A549 (cell line): ENCODE measurements at regions not wholly inside any gene's neighbourhood (a gene's known extent, or its start where the extent isn't known, plus 50 kb on each side); places are given as distances from the start of the nearest gene placed in this dataset.

Source experiments
- ATAC-seq, 2 experiments: fragments of 200-7000 bp in 1 of 2; fragments of >200 bp in 1 of 2; cut with Nextera tagmentation in 1 of 2; cut with Tn5 transposase in 1 of 2; 3 replicates each; pipeline versions ENCODE4 v1.8.0 to v1.9.1; 2018 to 2020; ENCODE audit warnings: mild to moderate bottlenecking in 1 of 2, moderate library complexity in 1 of 2
- CTCF ChIA-PET: fragments of 300-600 bp; sonication (Branson Sonifier 250); formaldehyde crosslinking; extraction: SDS; loops from one replicate; lab custom pipeline; 2021; ENCODE audit warnings: antibody characterized with exemption, inconsistent platforms; lab: Yijun Ruan, JAX
- POLR2A ChIA-PET: fragments of 350-600 bp; formaldehyde crosslinking; extraction: SDS; loops from one replicate; lab custom pipeline; 2021; ENCODE audit warnings: antibody characterized with exemption, inconsistent platforms; lab: Yijun Ruan, JAX
- DNase-seq, 2 experiments: peaks; one replicate each; pipeline versions ENCODE4 v3.0.0 to v3.0.0-alpha.2; 2011 to 2016; ENCODE audit warnings: low read depth in 1 of 2, low spot score in 1 of 2
- FAIRE-seq: peaks from 2 replicates; lab custom pipeline; 2011; peaks lifted over from hg19 to GRCh38; lab: Jason Lieb, UNC
- H3K27ac ChIP-seq, 2 experiments: fragments of >200 bp; sonication (Bioruptor Twin); formaldehyde crosslinking; 3 replicates each; pipeline ENCODE4 v1.5.1; 2016 to 2017
- H3K4me1 ChIP-seq: fragments of >200 bp; sonication (Bioruptor Twin); formaldehyde crosslinking; 3 replicates; pipeline ENCODE4 v1.6.1; 2016
- H3K4me2 ChIP-seq: fragments of >200 bp; sonication (Bioruptor Twin); formaldehyde crosslinking; 3 replicates; pipeline ENCODE4 v1.6.1; 2016
- H3K4me3 ChIP-seq: fragments of >200 bp; sonication (Bioruptor Twin); formaldehyde crosslinking; 3 replicates; pipeline ENCODE4 v1.5.1; 2016
- H3K9me3 ChIP-seq: fragments of >200 bp; sonication (Bioruptor Twin); formaldehyde crosslinking; 3 replicates; pipeline ENCODE4 v1.6.1; 2016
- BHLHE40 ChIP-seq: IDR thresholded peaks from 2 replicates; pipeline ENCODE4 v1.6.1; 2012; ENCODE audit warnings: low read depth, low read length, inconsistent platforms
- CBX2 ChIP-seq: fragments of 200-600 bp; sonication (generic); IDR thresholded peaks from 2 replicates; pipeline ENCODE4 v1.6.1; 2016; ENCODE audit warnings: low read depth, mild to moderate bottlenecking, borderline replicate concordance
- CEBPB ChIP-seq, 2 experiments: fragments of >200 bp in 1 of 2; sonication (Bioruptor Twin) in 1 of 2; formaldehyde crosslinking in 1 of 2; IDR thresholded peaks; 2 replicates each; pipeline ENCODE4 v1.6.1; 2012 to 2016
- CHD4 ChIP-seq: fragments of 200-600 bp; sonication (generic); IDR thresholded peaks from 2 replicates; pipeline ENCODE4 v1.6.1; 2016; ENCODE audit warnings: antibody characterized with exemption, mild to moderate bottlenecking, borderline replicate concordance
- EHF ChIP-seq: fragments of 250-450 bp; sonication (Bioruptor Pico); IDR thresholded peaks from 2 replicates; pipeline ENCODE4 v1.5.0; 2020; ENCODE audit warnings: mild to moderate bottlenecking
- EHMT2 ChIP-seq: fragments of 200-600 bp; sonication (generic); IDR thresholded peaks from 2 replicates; pipeline ENCODE4 v1.6.1; 2016; ENCODE audit warnings: antibody characterized with exemption, low read depth, mild to moderate bottlenecking, moderate library complexity
- EP300 ChIP-seq, 2 experiments: fragments of >200 bp; sonication (Bioruptor Twin); formaldehyde crosslinking; IDR thresholded peaks; 2 replicates in 1 of 2; 3 replicates in 1 of 2; pipeline ENCODE4 v1.6.1; 2016 to 2017
- FOSL2 ChIP-seq, 2 experiments: fragments of 450-650 bp in 1 of 2; fragments of >200 bp in 1 of 2; sonication (Bioruptor Twin) in 1 of 2; formaldehyde crosslinking; IDR thresholded peaks; 2 replicates each; pipeline versions ENCODE4 v1.5.0 to v1.6.1; 2016 to 2020; ENCODE audit warnings: mild to moderate bottlenecking in 1 of 2, moderate library complexity in 1 of 2
- GATA3 ChIP-seq: IDR thresholded peaks from 2 replicates; pipeline ENCODE4 v1.6.1; 2012; ENCODE audit warnings: borderline replicate concordance
- HEYL ChIP-seq: fragments of 250-450 bp; sonication (Bioruptor Pico); IDR thresholded peaks from 2 replicates; pipeline ENCODE4 v1.8.0; 2021; ENCODE audit warnings: mild to moderate bottlenecking, moderate library complexity
- HOXB13 ChIP-seq: fragments of 250-450 bp; sonication (Bioruptor Pico); IDR thresholded peaks from 2 replicates; pipeline ENCODE4 v1.5.0; 2020; ENCODE audit warnings: low read depth, mild to moderate bottlenecking, moderate library complexity
- HOXB5 ChIP-seq: fragments of 250-450 bp; sonication (Bioruptor Pico); IDR thresholded peaks from 2 replicates; pipeline ENCODE4 v1.5.0; 2020; ENCODE audit warnings: mild to moderate bottlenecking, moderate library complexity
- KDM5A ChIP-seq: fragments of 200-600 bp; sonication (generic); IDR thresholded peaks from 2 replicates; pipeline ENCODE4 v1.6.1; 2016; ENCODE audit warnings: antibody characterized with exemption, mild to moderate bottlenecking
- MYC ChIP-seq: IDR thresholded peaks from 2 replicates; pipeline ENCODE4 v1.6.1; 2012; ENCODE audit warnings: mild to moderate bottlenecking, inconsistent platforms, low read length, improper control_type of control experiment, borderline replicate concordance
- NPAS2 ChIP-seq: fragments of 250-450 bp; sonication (Bioruptor Pico); IDR thresholded peaks from 2 replicates; pipeline ENCODE4 v1.8.0; 2022; ENCODE audit warnings: mild to moderate bottlenecking, moderate library complexity, borderline replicate concordance
- POLR2AphosphoS2 ChIP-seq: conservative IDR thresholded peaks from 2 replicates; pipeline ENCODE4 v1.6.1; 2012; ENCODE audit warnings: low read length, improper control_type of control experiment, inconsistent platforms
- RARB ChIP-seq: fragments of 250-450 bp; sonication (Bioruptor Pico); IDR thresholded peaks from 2 replicates; pipeline ENCODE4 v1.8.0; 2021; ENCODE audit warnings: mild to moderate bottlenecking, moderate library complexity
- RCOR1 ChIP-seq: fragments of 150-350 bp; IDR thresholded peaks from 2 replicates; pipeline ENCODE4 v1.6.1; 2014; ENCODE audit warnings: antibody characterized with exemption, low read length, low read depth
- RFX5 ChIP-seq: fragments of 450-650 bp; IDR thresholded peaks from 2 replicates; pipeline ENCODE4 v1.7.1; 2014; ENCODE audit warnings: antibody characterized with exemption, mild to moderate bottlenecking, moderate library complexity
- USF2 ChIP-seq: fragments of 450-650 bp; IDR thresholded peaks from 2 replicates; pipeline ENCODE4 v1.6.1; 2014; ENCODE audit warnings: antibody characterized with exemption
- ZC3H11A ChIP-seq: fragments of 450-650 bp; IDR thresholded peaks from 2 replicates; pipeline ENCODE4 v1.6.1; 2014; ENCODE audit warnings: antibody characterized with exemption, mild to moderate bottlenecking
- ZFP36 ChIP-seq: fragments of 450-650 bp; IDR thresholded peaks from 2 replicates; pipeline ENCODE4 v1.6.1; 2014; ENCODE audit warnings: borderline replicate concordance; ENCODE audit not compliant: partially characterized antibody
- ZSCAN20 ChIP-seq: fragments of 250-450 bp; sonication (Bioruptor Pico); IDR thresholded peaks from 2 replicates; pipeline ENCODE4 v1.8.0; 2022; ENCODE audit warnings: mild to moderate bottlenecking, moderate library complexity
- WGBS: methylation state at CpG from one replicate; pipeline ENCODE4 v1.1.6; 2017; ENCODE audit errors: missing lambda C conversion rate; 5-methylcytosine and 5-hydroxymethylcytosine counted together
- TF ChIP-seq, protein P1 (sequence below): IDR thresholded peaks from 2 replicates; pipeline ENCODE4 v1.6.1; 2012
- TF ChIP-seq, protein P2 (sequence below): fragments of 250-450 bp; sonication (Bioruptor Pico); IDR thresholded peaks from 2 replicates; pipeline ENCODE4 v1.5.0; 2020; ENCODE audit warnings: low read depth, mild to moderate bottlenecking, moderate library complexity
- TF ChIP-seq, protein P3 (sequence below): fragments of >200 bp; sonication (Bioruptor Twin); formaldehyde crosslinking; IDR thresholded peaks from 3 replicates; pipeline ENCODE4 v1.6.1; 2016
- TF ChIP-seq, protein P4 (sequence below): IDR thresholded peaks from 2 replicates; pipeline ENCODE4 v1.6.1; 2012

DNA sequence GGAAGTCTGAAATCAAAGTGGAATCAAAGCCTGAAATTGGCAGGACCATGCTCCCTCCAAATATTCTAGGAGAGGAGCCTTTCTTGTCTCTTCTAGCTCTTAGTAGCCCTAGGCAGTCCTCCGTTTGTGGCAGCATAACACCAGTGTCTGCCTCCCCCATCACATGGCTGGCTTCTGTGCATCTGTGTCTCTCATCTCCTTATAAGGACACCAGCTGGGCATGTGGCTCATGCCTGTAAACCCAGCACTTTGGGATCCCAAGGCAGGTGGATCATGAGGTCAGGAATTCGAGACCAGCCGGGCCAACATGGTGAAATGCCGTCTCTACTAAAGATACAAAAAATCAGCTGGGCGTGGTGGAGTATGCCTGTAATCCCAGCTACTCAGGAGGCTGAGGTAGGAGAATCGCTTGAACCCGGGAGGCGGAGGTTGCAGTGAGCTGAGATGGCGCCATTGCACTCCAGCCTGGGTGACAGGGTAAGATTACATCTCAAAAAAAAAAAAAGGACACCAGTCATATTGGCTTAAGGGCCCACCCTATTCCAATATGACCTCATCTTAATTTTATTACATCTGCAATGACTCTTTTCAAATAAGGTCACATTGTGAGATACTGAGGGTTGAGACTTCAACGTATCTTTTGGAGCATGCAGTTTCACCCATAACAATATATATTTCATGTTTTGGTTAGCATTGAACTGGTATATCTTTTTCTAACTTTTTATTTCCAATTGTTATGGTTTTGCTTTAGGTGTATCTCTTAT lies 148.0 kb upstream of the TPM1 start:
- no peak for TF ChIP-seq USF2
- no peak for TF ChIP-seq NPAS2 (CRISPR knock-in tag)
- TF ChIP-seq, protein P1, sequence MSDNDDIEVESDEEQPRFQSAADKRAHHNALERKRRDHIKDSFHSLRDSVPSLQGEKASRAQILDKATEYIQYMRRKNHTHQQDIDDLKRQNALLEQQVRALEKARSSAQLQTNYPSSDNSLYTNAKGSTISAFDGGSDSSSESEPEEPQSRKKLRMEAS: 0 out of 2 replicates have a peak, but pooled peaks have one; percentile 20
- TF ChIP-seq, protein P2, sequence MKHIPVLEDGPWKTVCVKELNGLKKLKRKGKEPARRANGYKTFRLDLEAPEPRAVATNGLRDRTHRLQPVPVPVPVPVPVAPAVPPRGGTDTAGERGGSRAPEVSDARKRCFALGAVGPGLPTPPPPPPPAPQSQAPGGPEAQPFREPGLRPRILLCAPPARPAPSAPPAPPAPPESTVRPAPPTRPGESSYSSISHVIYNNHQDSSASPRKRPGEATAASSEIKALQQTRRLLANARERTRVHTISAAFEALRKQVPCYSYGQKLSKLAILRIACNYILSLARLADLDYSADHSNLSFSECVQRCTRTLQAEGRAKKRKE (CRISPR knock-in tag): peak; percentile 65; the same call in 1 of the 2 replicates
- TF ChIP-seq HOXB5: 0 out of 2 replicates have a peak, but pooled peaks have one; percentile 35
- peaks cover 64% of the 10 kb centered on the region for H3K4me1 ChIP-seq
- H3K4me2 ChIP-seq: peak overlapping the region; percentile 73
- DNase-seq (peak in 1 of 2 experiments; percentile 76), FAIRE-seq (no peak), ATAC-seq (no peak)
- peaks cover 3% of the 10 kb centered on the region; the same call in 1 of the 3 replicates for H3K9me3 ChIP-seq
- ChIA-PET CTCF (interaction anchor here (1.0 to 6.8 kb wide), 14 partner anchors 7 to 214 kb away, joined by 3 to 76 read pairs (median 6); partner anchors contain the start of gene TPM1), POLR2A (interaction anchor here (5.3 kb wide), 1 partner anchor 151 kb away, joined by 98 read pairs; the partner anchor contains the start of gene TPM1)
- no peak overlapping the region for H3K4me3 ChIP-seq
- H3K27ac ChIP-seq: peak overlapping the region; percentile 98 to 99
- WGBS: 78% methylated on average over 10 of the region's 10 CpGs

DNA sequence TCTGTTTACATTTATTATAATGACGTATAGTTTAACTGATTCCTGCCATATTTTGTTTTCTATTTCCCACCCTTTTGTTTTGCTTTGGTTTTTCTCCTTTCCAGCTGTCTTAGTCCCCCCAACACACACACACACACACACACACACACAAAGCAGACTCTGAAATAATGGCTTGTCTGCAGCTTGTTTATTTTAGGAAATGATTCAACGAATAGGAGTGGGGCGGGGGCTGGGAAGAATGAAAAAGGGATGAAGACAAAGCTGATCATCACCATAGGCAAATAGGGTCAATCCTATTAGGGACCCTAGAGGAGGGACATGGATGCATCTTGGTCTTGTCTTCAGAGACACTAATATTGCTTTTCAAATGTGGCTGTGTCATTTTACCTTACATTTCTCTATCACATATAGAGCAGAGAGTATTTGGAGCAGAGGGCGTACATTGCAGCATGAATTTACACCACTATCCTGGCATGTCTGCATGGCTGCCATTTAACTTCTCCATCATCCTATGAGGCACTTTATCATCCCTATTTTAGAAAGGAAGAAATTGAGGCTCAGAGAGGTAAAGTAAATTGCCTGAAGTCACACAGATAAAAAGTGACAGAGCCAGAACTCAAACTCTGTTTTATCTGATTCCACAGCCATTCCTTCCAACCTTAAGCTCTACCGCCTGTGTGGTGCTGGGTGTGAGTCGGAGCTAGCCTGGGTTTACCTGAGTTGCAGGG lies 147.2 kb upstream of the TPM1 start:
- 18% methylated on average over 6 of the region's 6 CpGs for WGBS
- peak; percentile 46 for FAIRE-seq
- DNase-seq: peak; percentile 52 to 91
- peak overlapping the region; percentile 98 to 99 for H3K27ac ChIP-seq
- ChIA-PET CTCF (interaction anchor here (0.6 to 6.8 kb wide), 21 partner anchors 8 to 240 kb away, joined by 3 to 76 read pairs (median 5); partner anchors contain the start of gene TPM1), POLR2A (interaction anchor here (0.9 to 5.3 kb wide), 6 partner anchors 8 to 150 kb away, joined by 3 to 98 read pairs (median 6); partner anchors contain the start of gene TPM1)
- H3K4me2 ChIP-seq: peak overlapping the region; percentile 73
- no peak overlapping the region for H3K4me3 ChIP-seq
- peaks cover 3% of the 10 kb centered on the region; the same call in 1 of the 3 replicates for H3K9me3 ChIP-seq
- ATAC-seq: peak; percentile 4; a peak in 3 of 6 replicates
- peaks cover 64% of the 10 kb centered on the region for H3K4me1 ChIP-seq
- no peak for TF ChIP-seq MYC
- TF ChIP-seq POLR2AphosphoS2: no peak
- peak; percentile 48 for TF ChIP-seq ZFP36
- TF ChIP-seq HOXB5: no peak; the same call in none of the 2 replicates
- no peak for TF ChIP-seq EHMT2
- TF ChIP-seq BHLHE40: no peak
- TF ChIP-seq CHD4: no peak
- peak; percentile 73 to 86; a peak in 2 of 5 replicates for TF ChIP-seq EP300 (IDR thresholded peaks at IDR 0.05)
- no peak for TF ChIP-seq HEYL (CRISPR knock-in tag)
- TF ChIP-seq, protein P1: peak; percentile 70
- no peak for TF ChIP-seq ZC3H11A
- peak; percentile 76 for TF ChIP-seq EHF (CRISPR knock-in tag)
- no peak for TF ChIP-seq CBX2
- TF ChIP-seq, protein P2 (CRISPR knock-in tag): no peak
- TF ChIP-seq RFX5: no peak
- peak; percentile 56; the same call in 1 of the 2 replicates for TF ChIP-seq RARB (CRISPR knock-in tag)
- TF ChIP-seq, protein P3, sequence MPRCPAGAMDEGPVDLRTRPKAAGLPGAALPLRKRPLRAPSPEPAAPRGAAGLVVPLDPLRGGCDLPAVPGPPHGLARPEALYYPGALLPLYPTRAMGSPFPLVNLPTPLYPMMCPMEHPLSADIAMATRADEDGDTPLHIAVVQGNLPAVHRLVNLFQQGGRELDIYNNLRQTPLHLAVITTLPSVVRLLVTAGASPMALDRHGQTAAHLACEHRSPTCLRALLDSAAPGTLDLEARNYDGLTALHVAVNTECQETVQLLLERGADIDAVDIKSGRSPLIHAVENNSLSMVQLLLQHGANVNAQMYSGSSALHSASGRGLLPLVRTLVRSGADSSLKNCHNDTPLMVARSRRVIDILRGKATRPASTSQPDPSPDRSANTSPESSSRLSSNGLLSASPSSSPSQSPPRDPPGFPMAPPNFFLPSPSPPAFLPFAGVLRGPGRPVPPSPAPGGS: peak; percentile 54; the same call in 1 of the 3 replicates
- 0 out of 2 replicates have a peak, but pooled peaks have one; percentile 30 for TF ChIP-seq ZSCAN20 (CRISPR knock-in tag)
- no peak for TF ChIP-seq RCOR1
- TF ChIP-seq CEBPB (IDR thresholded peaks at IDR 0.05): peak in 1 of 2 experiments; percentile 74; a peak in 2 of 4 replicates
- peak; percentile 59; the same call in 1 of the 2 replicates for TF ChIP-seq FOSL2 (IDR thresholded peaks at IDR 0.05)
- peak; percentile 93 for TF ChIP-seq FOSL2 (CRISPR knock-in tag; IDR thresholded peaks at IDR 0.05)
- TF ChIP-seq KDM5A: no peak
- peak; percentile 29; the same call in 1 of the 2 replicates for TF ChIP-seq HOXB13
- TF ChIP-seq, protein P4, sequence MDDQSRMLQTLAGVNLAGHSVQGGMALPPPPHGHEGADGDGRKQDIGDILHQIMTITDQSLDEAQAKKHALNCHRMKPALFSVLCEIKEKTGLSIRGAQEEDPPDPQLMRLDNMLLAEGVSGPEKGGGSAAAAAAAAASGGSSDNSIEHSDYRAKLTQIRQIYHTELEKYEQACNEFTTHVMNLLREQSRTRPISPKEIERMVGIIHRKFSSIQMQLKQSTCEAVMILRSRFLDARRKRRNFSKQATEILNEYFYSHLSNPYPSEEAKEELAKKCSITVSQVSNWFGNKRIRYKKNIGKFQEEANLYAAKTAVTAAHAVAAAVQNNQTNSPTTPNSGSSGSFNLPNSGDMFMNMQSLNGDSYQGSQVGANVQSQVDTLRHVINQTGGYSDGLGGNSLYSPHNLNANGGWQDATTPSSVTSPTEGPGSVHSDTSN: peak; percentile 74
- peak; percentile 94 for TF ChIP-seq GATA3
- no peak for TF ChIP-seq NPAS2 (CRISPR knock-in tag)
